SK-N-SH (cell line): ENCODE measurements at regions not wholly inside any gene's neighbourhood (a gene's known extent, or its start where the extent isn't known, plus 50 kb on each side); places are given as distances from the start of the nearest gene placed in this dataset.

Experiments
- CHD2 ChIP-seq: fragments of 150-350 bp; IDR thresholded peaks from 2 replicates; pipeline ENCODE4 v1.6.1; 2018; ENCODE audit warnings: low read length; ENCODE audit not compliant: partially characterized antibody
- EZH2phosphoT487 ChIP-seq: fragments of 200-600 bp; sonication (generic); IDR thresholded peaks from 2 replicates; pipeline ENCODE4 v1.6.1; 2017; ENCODE audit warnings: low read depth, mixed run types, mild to moderate bottlenecking, antibody characterized with exemption, moderate library complexity, borderline replicate concordance
- FOXM1 ChIP-seq: IDR thresholded peaks from 2 replicates; pipeline ENCODE4 v1.4.0; 2012; ENCODE audit warnings: low read depth, mild to moderate bottlenecking
- MAX ChIP-seq: IDR thresholded peaks from 2 replicates; pipeline ENCODE4 v1.4.0; 2012; ENCODE audit warnings: low read depth
- POLR2AphosphoS5 ChIP-seq: IDR thresholded peaks from 2 replicates; pipeline ENCODE4 v1.6.1; 2012; ENCODE audit warnings: low read depth, low read length
- RAD21 ChIP-seq: IDR thresholded peaks from 2 replicates; pipeline ENCODE4 v1.6.1; 2012; ENCODE audit warnings: mild to moderate bottlenecking, low read length
- SIN3A ChIP-seq: IDR thresholded peaks from 2 replicates; pipeline ENCODE4 v1.6.1; 2012; ENCODE audit warnings: low read depth, mild to moderate bottlenecking, low read length, moderate library complexity, borderline replicate concordance
- SMC3 ChIP-seq: IDR thresholded peaks from 2 replicates; pipeline ENCODE4 v1.6.1; 2012; ENCODE audit warnings: low read depth, low read length, improper control_type of control experiment
- TCF12 ChIP-seq: IDR thresholded peaks from 2 replicates; pipeline ENCODE4 v1.4.0; 2012
- YY1 ChIP-seq: IDR thresholded peaks from 2 replicates; pipeline ENCODE4 v1.4.0; 2012; ENCODE audit warnings: low read depth, mild to moderate bottlenecking
- TF ChIP-seq, protein P1 (sequence below): fragments of 200-600 bp; sonication (generic); IDR thresholded peaks from 2 replicates; pipeline ENCODE4 v1.6.1; 2017; ENCODE audit warnings: antibody characterized with exemption, mild to moderate bottlenecking, moderate library complexity

- TF ChIP-seq, protein P1, sequence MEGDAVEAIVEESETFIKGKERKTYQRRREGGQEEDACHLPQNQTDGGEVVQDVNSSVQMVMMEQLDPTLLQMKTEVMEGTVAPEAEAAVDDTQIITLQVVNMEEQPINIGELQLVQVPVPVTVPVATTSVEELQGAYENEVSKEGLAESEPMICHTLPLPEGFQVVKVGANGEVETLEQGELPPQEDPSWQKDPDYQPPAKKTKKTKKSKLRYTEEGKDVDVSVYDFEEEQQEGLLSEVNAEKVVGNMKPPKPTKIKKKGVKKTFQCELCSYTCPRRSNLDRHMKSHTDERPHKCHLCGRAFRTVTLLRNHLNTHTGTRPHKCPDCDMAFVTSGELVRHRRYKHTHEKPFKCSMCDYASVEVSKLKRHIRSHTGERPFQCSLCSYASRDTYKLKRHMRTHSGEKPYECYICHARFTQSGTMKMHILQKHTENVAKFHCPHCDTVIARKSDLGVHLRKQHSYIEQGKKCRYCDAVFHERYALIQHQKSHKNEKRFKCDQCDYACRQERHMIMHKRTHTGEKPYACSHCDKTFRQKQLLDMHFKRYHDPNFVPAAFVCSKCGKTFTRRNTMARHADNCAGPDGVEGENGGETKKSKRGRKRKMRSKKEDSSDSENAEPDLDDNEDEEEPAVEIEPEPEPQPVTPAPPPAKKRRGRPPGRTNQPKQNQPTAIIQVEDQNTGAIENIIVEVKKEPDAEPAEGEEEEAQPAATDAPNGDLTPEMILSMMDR, result no peak
- TF ChIP-seq RAD21, result no peak
- TF ChIP-seq SIN3A, result no peak
- TF ChIP-seq SMC3, result no peak
- no peak for TF ChIP-seq YY1
- TF ChIP-seq CHD2, result no peak
- TF ChIP-seq MAX, result no peak
- TF ChIP-seq FOXM1, result no peak
- no peak for TF ChIP-seq POLR2AphosphoS5
- TF ChIP-seq TCF12, result no peak
- TF ChIP-seq EZH2phosphoT487, result no peak
These were observed 57.9 kb upstream of the FSHB start for GRCh38 chr11:30172883-30173311.
